DLD1 (cell line): ENCODE measurements at regions not wholly inside any gene's neighbourhood (a gene's known extent, or its start where the extent isn't known, plus 50 kb on each side); places are given as distances from the start of the nearest gene placed in this dataset.

Source experiments
- in situ Hi-C: cut with HindIII; loops from 2 replicates; pipeline ENCODE4 v1.10.0; 2017; ENCODE audit warnings: low sequenced_read_pairs

DNA sequence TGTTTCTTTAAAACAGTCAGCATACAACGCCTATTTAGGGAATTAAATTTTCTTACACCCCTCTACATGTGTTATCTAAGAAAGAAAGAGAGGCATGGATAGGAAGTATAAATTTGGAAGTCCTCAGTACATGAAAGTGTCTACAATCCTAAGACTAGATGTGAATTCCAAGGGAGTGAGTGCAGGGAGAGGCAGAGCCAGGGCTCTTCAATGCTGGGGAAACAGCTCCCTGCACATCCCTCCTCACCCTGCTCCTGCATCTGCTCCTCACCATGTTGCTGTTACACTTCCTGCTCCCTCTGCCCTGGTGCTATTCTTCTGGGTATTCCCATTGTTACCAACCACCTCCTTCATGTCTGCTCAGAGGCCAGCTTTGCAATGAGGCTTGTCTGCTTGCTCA, 229.1 kb upstream of the AKR1E2 start:
- in situ Hi-C loops = no loop called here

GRCh38 chr10:4595719-4596319, 230.2 kb upstream of the AKR1E2 start:
- in situ Hi-C loops = no loop called here

GRCh38 chr10:4590807-4591206, 235.2 kb upstream of the AKR1E2 start:
- in situ Hi-C loops = no loop called here

- in situ Hi-C loops = no loop called here
Observed at GRCh38 chr10:4588824-4589223, 237.2 kb upstream of the AKR1E2 start.

GRCh38 chr10:4587466-4587865, 238.5 kb upstream of the AKR1E2 start:
- in situ Hi-C loops = no loop called here

GRCh38 chr10:4586776-4587175, 239.2 kb upstream of the AKR1E2 start:
- in situ Hi-C loops = no loop called here

DNA sequence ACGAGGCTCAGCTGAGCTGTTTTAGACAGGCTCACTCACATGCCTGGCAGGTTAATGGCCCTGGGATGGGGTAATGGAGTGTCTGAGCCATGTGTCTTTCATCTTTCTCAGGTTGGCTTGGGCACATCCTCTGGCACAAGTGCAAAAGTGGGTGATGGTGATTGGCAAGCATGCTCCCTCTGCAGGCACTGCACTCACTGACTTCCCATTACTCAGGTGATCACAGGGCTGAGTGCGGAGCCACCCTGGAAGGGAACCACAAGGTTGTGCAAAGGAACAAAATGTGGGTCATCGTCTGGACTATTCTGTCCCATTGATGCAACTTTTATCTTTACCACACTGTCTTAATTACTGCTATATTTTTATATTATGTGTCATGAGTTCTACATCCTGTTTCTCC, 244.1 kb upstream of the AKR1E2 start:
- in situ Hi-C loops = no loop called here

DNA sequence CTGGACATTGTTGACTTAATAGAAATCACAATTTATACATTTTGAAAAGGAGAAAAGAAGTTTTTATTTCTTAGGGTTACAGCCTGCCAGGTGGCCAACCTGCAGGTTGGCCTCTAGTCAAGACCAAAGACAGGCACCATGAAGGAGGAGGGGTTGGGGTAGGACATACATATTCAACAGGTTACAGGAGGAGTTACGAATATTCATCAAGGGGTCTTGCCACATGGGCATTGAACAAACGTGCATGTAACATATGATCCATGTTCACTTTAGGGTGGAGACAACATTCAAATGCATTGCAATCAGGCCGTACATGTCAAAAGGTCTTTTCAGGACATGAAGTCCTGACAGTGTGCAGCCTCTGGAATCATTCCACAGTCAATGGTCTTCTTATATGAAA, 246.2 kb upstream of the AKR1E2 start:
- in situ Hi-C loops = no loop called here

DNA sequence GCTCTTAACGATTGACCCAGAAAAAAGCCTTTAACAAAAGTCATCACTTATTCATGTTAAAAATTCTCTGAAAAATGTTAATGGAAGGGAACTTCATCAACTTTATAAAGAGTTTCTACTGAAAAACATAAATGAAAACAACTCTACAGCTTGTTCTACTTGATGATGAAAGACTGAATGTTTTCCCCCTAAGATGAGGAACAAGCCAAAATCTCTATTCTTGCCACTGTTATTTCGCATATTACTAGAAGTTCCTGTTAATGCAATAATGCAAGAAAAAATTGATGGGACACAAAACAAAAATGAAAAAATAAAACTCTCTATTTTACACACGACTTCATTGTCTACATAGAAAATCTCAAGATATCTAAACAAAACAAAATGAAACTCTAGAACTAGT, 249.8 kb upstream of the AKR1E2 start:
- in situ Hi-C loops = no loop called here

- in situ Hi-C loops = no loop called here
Observed at GRCh38 chr10:4569151-4569550, 256.9 kb upstream of the AKR1E2 start.

DNA sequence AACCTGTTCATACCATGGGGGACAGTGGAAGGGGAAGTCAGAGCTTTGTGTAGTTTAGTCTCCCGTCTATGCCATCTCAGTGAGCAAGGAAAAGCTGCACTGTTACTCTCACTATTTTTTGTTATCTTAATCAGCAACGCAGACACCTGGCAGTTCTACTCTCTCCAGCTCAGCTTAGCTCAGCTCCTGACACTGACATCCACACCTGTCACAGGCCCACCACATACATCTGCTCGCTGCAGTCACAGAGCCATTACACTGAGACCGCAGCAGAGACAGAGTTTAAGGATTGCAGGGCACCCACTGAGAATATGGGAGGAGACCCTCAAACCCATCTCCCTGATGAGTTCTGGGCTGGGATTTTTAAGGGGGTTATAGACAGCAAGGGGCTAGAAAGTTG, 257.3 kb upstream of the AKR1E2 start:
- in situ Hi-C loops = no loop called here

DNA sequence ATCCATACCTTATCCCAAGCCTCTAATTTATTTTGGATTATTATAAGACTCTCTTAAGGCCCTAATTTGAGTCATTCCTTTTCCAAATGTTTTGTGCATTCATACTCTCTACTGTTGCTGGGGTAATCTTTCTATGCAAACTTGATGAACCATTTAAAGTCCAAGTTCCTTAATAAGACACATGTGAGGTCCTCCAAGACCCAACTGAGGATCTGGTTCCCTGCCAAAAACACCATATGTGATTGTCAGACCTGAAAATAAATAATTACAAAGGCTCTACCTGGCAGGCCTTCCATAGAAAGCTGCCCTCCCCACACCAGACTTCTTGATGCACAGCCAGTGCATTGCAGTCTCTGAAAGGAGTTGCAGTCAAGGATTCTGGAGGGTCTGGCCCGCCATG, 257.9 kb upstream of the AKR1E2 start:
- in situ Hi-C loops = no loop called here

- in situ Hi-C loops = no loop called here
Observed at GRCh38 chr10:4567637-4568036, 258.4 kb upstream of the AKR1E2 start.

- in situ Hi-C loops = no loop called here
Observed at GRCh38 chr10:4566011-4566410, 260.0 kb upstream of the AKR1E2 start.

DNA sequence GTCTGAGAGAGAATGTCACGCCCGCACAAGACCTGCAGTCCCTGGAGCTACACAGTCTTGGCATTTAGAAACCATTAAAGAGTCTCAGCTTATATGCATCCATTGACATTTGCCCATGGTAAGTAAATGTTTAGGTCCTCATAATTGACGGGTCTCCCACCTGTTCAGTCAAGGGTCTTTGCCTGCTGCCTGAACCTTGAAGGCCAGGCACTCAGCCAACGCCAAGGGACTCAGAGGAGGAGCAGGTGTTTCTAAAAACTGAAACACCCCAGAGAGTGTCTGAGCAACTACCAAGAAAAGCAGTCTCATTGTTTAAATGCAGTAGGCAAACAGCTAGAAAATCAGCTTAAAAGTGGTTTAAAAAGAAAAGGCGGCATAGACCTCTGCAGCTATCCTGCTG, 264.7 kb upstream of the AKR1E2 start:
- in situ Hi-C loops = no loop called here

DNA sequence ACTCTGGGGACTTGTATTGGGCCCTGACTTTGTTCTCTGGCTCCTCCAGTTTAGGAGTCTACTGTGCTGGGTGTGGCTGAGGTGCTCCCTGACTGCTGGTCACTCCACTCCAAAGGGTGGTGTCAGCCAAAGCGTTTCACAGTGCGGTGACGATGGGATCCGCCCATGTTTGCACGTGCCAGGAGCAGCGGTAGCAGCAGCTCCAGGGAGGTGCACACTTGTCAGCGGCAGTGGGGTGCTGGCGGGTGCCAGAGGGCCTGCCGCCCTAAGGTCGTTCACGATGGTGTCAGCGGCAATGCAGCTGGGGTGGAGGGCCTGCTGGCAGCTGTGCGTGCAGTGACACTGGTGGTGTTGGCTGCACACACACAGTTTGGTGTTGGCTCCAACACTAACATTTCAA, 268.5 kb upstream of the AKR1E2 start:
- in situ Hi-C loops = no loop called here

- in situ Hi-C loops = no loop called here
Observed at GRCh38 chr10:4556527-4556926, 269.5 kb upstream of the AKR1E2 start.

DNA sequence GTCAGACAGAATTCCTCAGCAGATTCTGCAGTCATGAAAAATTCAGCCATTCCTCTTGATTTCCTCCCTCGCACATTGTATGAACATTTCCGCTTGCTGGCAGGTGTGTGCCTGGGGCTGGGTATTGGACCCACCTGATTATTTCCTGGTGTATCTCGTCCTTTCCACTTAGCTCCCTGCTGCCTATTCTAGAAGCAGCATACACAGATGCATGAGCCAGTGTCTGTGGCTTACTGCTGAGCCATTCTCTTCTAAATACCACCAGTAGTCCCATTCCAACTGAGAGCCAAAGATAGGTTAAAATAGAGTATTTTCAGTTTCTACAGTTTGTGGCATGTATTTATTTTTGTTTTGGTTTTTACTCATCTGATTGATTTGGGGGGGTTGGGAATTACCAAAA, 270.1 kb upstream of the AKR1E2 start:
- in situ Hi-C loops = no loop called here

DNA sequence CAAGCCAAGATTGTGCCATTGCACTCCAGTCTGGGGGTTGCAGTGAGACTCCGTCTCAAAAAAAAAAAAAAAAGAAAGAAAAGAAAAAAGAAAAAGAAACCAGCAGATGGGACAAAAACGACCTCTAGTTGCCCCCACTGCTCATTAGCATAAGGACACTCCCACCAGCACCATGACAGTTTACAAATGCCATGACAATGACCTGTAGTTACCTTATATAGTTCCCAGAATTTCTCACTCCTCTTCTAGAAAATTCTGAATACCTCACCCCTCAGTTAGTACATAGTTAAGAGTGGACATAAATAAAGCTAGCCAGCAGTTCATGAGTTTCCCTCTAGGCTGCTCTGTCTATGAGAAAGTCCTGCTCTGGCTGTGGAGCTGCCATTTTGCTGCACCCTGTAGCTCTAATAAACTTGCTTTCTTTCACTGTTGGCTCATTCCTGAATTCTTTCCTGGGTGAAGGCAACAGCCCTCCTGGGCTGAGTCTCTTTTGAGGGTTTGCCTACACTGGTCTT, 276.8 kb upstream of the AKR1E2 start:
- in situ Hi-C loops = no loop called here

- in situ Hi-C loops = no loop called here
Observed at GRCh38 chr10:4546931-4547330, 279.1 kb upstream of the AKR1E2 start.

- in situ Hi-C loops = no loop called here
Observed at GRCh38 chr10:4546500-4546899, 279.5 kb upstream of the AKR1E2 start.

DNA sequence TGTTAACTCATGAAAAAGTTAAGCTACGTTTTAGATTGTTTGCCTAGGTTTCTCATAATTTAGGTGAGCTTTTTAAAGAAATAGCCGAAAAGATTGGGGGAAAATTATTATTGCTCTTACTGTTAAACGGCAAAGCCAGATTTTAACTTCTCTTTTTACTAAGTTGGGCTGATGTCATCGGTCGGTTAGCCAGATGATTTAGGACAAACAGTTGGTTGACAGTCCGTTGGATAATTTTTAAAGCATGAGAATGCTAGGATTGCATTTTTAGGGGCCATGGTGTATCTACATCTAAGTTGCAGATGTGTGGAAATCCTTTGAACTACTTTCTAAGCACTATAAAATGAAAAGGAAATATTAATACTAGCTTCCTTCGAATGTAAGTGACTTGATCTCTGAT, 280.9 kb upstream of the AKR1E2 start:
- in situ Hi-C loops = no loop called here

GRCh38 chr10:4543938-4544533, 282.0 kb upstream of the AKR1E2 start:
- in situ Hi-C loops = no loop called here
